ENCODE measurements at regions not wholly inside any gene's neighbourhood (a gene's known extent, or its start where the extent isn't known, plus 50 kb on each side); places are given as distances from the start of the nearest gene placed in this dataset.
A peak's percentile ranks its signal among the peaks of the same experiment; 100 is the strongest.

GRCh38 chr20:10984913-10985312 lies 311.1 kb upstream of the JAG1 start:
- no peak overlapping the region for H3K4me3 ChIP-seq (ENCODE audit: severe bottlenecking)
- H3K9me3 ChIP-seq (ENCODE audit: severe bottlenecking) = no peaks in the 10 kb centered on the region
- TF ChIP-seq, protein P1, sequence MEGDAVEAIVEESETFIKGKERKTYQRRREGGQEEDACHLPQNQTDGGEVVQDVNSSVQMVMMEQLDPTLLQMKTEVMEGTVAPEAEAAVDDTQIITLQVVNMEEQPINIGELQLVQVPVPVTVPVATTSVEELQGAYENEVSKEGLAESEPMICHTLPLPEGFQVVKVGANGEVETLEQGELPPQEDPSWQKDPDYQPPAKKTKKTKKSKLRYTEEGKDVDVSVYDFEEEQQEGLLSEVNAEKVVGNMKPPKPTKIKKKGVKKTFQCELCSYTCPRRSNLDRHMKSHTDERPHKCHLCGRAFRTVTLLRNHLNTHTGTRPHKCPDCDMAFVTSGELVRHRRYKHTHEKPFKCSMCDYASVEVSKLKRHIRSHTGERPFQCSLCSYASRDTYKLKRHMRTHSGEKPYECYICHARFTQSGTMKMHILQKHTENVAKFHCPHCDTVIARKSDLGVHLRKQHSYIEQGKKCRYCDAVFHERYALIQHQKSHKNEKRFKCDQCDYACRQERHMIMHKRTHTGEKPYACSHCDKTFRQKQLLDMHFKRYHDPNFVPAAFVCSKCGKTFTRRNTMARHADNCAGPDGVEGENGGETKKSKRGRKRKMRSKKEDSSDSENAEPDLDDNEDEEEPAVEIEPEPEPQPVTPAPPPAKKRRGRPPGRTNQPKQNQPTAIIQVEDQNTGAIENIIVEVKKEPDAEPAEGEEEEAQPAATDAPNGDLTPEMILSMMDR (IDR thresholded peaks at IDR 0.05; ENCODE audit: poor library complexity, severe bottlenecking) = no peak
- H3K36me3 ChIP-seq (ENCODE audit: low read depth) = no peaks in the 10 kb centered on the region
- no peak overlapping the region for H3K27ac ChIP-seq (ENCODE audit: poor library complexity, severe bottlenecking)
- ATAC-seq (ENCODE audit: low read depth) (no peak), DNase-seq (ENCODE audit: low spot score) (no peak)
- H3K27me3 ChIP-seq (ENCODE audit: insufficient read depth, poor library complexity, severe bottlenecking) = no peaks in the 10 kb centered on the region
- H3K4me1 ChIP-seq (ENCODE audit: insufficient read depth, poor library complexity, severe bottlenecking) = peaks cover 27% of the 10 kb centered on the region

DNA sequence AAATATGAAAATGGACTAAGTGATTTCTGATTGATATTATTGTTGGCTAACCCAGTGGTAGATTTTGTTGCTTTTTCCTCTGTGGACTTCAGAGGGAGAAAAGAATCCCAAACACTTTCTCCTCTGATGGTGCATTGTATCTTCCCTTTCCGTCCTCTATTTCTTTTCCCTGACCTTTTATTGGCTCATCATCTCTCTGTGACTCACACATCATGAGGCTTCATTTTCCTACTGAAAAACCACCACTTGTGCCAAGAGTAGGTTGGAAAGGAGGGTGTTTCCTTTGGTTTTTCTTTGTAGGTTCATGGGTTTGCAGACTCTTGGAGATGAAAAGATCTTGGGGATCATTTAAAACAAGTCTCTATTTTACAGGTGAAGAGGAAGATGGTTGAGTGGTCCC lies 311.7 kb upstream of the JAG1 start:
- Histone ChIP-seq H3K27ac (ENCODE audit: poor library complexity, severe bottlenecking) (no peak overlapping the region), H3K4me3 (ENCODE audit: severe bottlenecking) (no peak overlapping the region)
- DNase-seq (ENCODE audit: low spot score) = no peak

DNA sequence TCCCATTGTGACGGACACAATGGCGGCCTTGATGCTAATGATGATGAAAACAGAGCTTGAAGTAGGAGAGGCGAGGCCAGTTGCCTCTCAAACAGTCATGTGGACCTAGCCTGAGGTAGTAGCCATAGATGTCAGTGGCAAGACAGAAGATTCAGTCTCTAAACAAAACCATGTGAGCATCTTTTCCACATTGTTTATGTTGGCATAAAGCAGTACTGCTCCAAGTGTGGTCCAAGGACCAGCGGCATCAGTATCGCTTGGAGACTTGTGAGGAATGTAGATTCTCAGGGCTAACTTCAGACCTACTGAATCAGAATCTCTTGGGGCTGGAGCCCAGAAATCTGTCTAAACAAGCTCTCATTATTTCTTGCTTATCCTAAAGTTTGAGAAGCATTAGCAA lies 312.8 kb upstream of the JAG1 start:
- peaks cover 27% of the 10 kb centered on the region for H3K4me1 ChIP-seq (ENCODE audit: insufficient read depth, poor library complexity, severe bottlenecking)
- no peak overlapping the region for H3K4me3 ChIP-seq (ENCODE audit: severe bottlenecking)
- ATAC-seq (ENCODE audit: low read depth) (no peak), DNase-seq (ENCODE audit: low spot score) (no peak)
- no peaks in the 10 kb centered on the region for H3K9me3 ChIP-seq (ENCODE audit: severe bottlenecking)
- H3K36me3 ChIP-seq (ENCODE audit: low read depth) = no peaks in the 10 kb centered on the region
- H3K27me3 ChIP-seq (ENCODE audit: insufficient read depth, poor library complexity, severe bottlenecking) = no peaks in the 10 kb centered on the region
- TF ChIP-seq, protein P1 (IDR thresholded peaks at IDR 0.05; ENCODE audit: poor library complexity, severe bottlenecking) = no peak
- H3K27ac ChIP-seq (ENCODE audit: poor library complexity, severe bottlenecking) = peak overlapping the region; percentile 90

More for the DNA sequence above, 311.7 kb upstream of the JAG1 start:
- H3K9me3 ChIP-seq (ENCODE audit: severe bottlenecking) = no peaks in the 10 kb centered on the region
- TF ChIP-seq, protein P1 (IDR thresholded peaks at IDR 0.05; ENCODE audit: poor library complexity, severe bottlenecking) = no peak
- no peaks in the 10 kb centered on the region for H3K27me3 ChIP-seq (ENCODE audit: insufficient read depth, poor library complexity, severe bottlenecking)
- ATAC-seq (ENCODE audit: low read depth) = no peak
- H3K4me1 ChIP-seq (ENCODE audit: insufficient read depth, poor library complexity, severe bottlenecking) = peaks cover 27% of the 10 kb centered on the region
- no peaks in the 10 kb centered on the region for H3K36me3 ChIP-seq (ENCODE audit: low read depth)

- Histone ChIP-seq H3K36me3 (ENCODE audit: low read depth) (no peaks in the 10 kb centered on the region), H3K4me3 (ENCODE audit: severe bottlenecking) (no peak overlapping the region), H3K4me1 (ENCODE audit: insufficient read depth, poor library complexity, severe bottlenecking) (peaks cover 26% of the 10 kb centered on the region), H3K9me3 (ENCODE audit: severe bottlenecking) (no peaks in the 10 kb centered on the region), H3K27me3 (ENCODE audit: insufficient read depth, poor library complexity, severe bottlenecking) (no peaks in the 10 kb centered on the region), H3K27ac (ENCODE audit: poor library complexity, severe bottlenecking) (peak overlapping the region; percentile 90)
- ATAC-seq (ENCODE audit: low read depth) (peak; percentile 99), DNase-seq (ENCODE audit: low spot score) (no peak)
- TF ChIP-seq, protein P1 (IDR thresholded peaks at IDR 0.05; ENCODE audit: poor library complexity, severe bottlenecking) = no peak
These were observed 314.0 kb upstream of the JAG1 start for GRCh38 chr20:10987651-10988383.

Measured in RWPE2 (cell line).